SJSA1 (cell line): ENCODE measurements at regions not wholly inside any gene's neighbourhood (a gene's known extent, or its start where the extent isn't known, plus 50 kb on each side); places are given as distances from the start of the nearest gene placed in this dataset.

Experiments
- DNase-seq, 2 experiments: peaks; one replicate each; pipeline ENCODE4 v3.0.0-alpha.2; 2015 to 2020; ENCODE audit warnings: low spot score in 2 of 2, low read depth in 1 of 2
- H3K27ac ChIP-seq: fragments of 250-450 bp; sonication (Bioruptor Pico); 2 replicates; pipeline ENCODE4 v1.5.1; 2020; ENCODE audit warnings: mild to moderate bottlenecking, moderate library complexity
- H3K27me3 ChIP-seq: fragments of 250-450 bp; sonication (Bioruptor Pico); replicated peaks from 2 replicates; pipeline ENCODE4 v1.5.1; 2020; ENCODE audit warnings: mild to moderate bottlenecking, moderate library complexity
- H3K36me3 ChIP-seq: fragments of 250-450 bp; sonication (Bioruptor Pico); 2 replicates; pipeline ENCODE4 v1.5.1; 2020; ENCODE audit warnings: mild to moderate bottlenecking
- H3K4me1 ChIP-seq: fragments of 250-450 bp; sonication (Bioruptor Pico); replicated peaks from 2 replicates; pipeline ENCODE4 v1.6.1; 2021; ENCODE audit warnings: mild to moderate bottlenecking
- H3K4me3 ChIP-seq: fragments of 250-450 bp; sonication (Bioruptor Pico); 2 replicates; pipeline ENCODE4 v1.5.1; 2020; ENCODE audit warnings: mild to moderate bottlenecking
- H3K9me3 ChIP-seq: fragments of 250-450 bp; sonication (Bioruptor Pico); replicated peaks from 2 replicates; pipeline ENCODE4 v1.5.1; 2020; ENCODE audit warnings: mild to moderate bottlenecking

- no peak overlapping the region for H3K4me3 ChIP-seq
- H3K36me3 ChIP-seq, result no peaks in the 10 kb centered on the region
- no peak for DNase-seq
- no peaks in the 10 kb centered on the region for H3K9me3 ChIP-seq
- H3K4me1 ChIP-seq, result no peaks in the 10 kb centered on the region
- H3K27ac ChIP-seq, result no peak overlapping the region
- H3K27me3 ChIP-seq, result no peaks in the 10 kb centered on the region
Measured at GRCh38 chr10:83678850-83679249, 460.5 kb upstream of the GHITM start.

GRCh38 chr10:83680470-83680891 lies 458.8 kb upstream of the GHITM start:
- H3K4me1 ChIP-seq, result no peaks in the 10 kb centered on the region
- no peak overlapping the region for H3K4me3 ChIP-seq
- no peak overlapping the region for H3K27ac ChIP-seq
- no peaks in the 10 kb centered on the region for H3K9me3 ChIP-seq
- no peak for DNase-seq
- no peaks in the 10 kb centered on the region for H3K36me3 ChIP-seq
- H3K27me3 ChIP-seq, result no peaks in the 10 kb centered on the region

- no peaks in the 10 kb centered on the region for H3K27me3 ChIP-seq
- H3K4me1 ChIP-seq, result no peaks in the 10 kb centered on the region
- DNase-seq, result no peak
- no peak overlapping the region for H3K27ac ChIP-seq
- no peaks in the 10 kb centered on the region for H3K36me3 ChIP-seq
- H3K9me3 ChIP-seq, result no peaks in the 10 kb centered on the region
- H3K4me3 ChIP-seq, result no peak overlapping the region
Measured at GRCh38 chr10:83682414-83682813, 456.9 kb upstream of the GHITM start.

GRCh38 chr10:83685458-83685857 lies 453.9 kb upstream of the GHITM start:
- no peaks in the 10 kb centered on the region for H3K9me3 ChIP-seq
- no peaks in the 10 kb centered on the region for H3K36me3 ChIP-seq
- no peak for DNase-seq
- no peak overlapping the region for H3K27ac ChIP-seq
- no peak overlapping the region for H3K4me3 ChIP-seq
- no peaks in the 10 kb centered on the region for H3K4me1 ChIP-seq
- no peaks in the 10 kb centered on the region for H3K27me3 ChIP-seq

- Histone ChIP-seq H3K27me3 (no peaks in the 10 kb centered on the region), H3K9me3 (no peaks in the 10 kb centered on the region), H3K36me3 (no peaks in the 10 kb centered on the region), H3K27ac (no peak overlapping the region), H3K4me1 (no peaks in the 10 kb centered on the region), H3K4me3 (no peak overlapping the region)
- DNase-seq, result no peak
Measured at GRCh38 chr10:83691791-83692596, 447.3 kb upstream of the GHITM start.

- no peak for DNase-seq
- Histone ChIP-seq H3K27ac (no peak overlapping the region), H3K36me3 (no peaks in the 10 kb centered on the region), H3K4me1 (no peaks in the 10 kb centered on the region), H3K9me3 (no peaks in the 10 kb centered on the region), H3K27me3 (no peaks in the 10 kb centered on the region), H3K4me3 (no peak overlapping the region)
Measured at GRCh38 chr10:83698899-83699298, 440.4 kb upstream of the GHITM start.

- H3K9me3 ChIP-seq, result no peaks in the 10 kb centered on the region
- no peak overlapping the region for H3K4me3 ChIP-seq
- DNase-seq, result no peak
- no peak overlapping the region for H3K27ac ChIP-seq
- no peaks in the 10 kb centered on the region for H3K36me3 ChIP-seq
- no peaks in the 10 kb centered on the region for H3K27me3 ChIP-seq
- no peaks in the 10 kb centered on the region for H3K4me1 ChIP-seq
Measured at GRCh38 chr10:83701799-83702198, 437.5 kb upstream of the GHITM start.

GRCh38 chr10:83702731-83703130 lies 436.6 kb upstream of the GHITM start:
- Histone ChIP-seq H3K9me3 (no peaks in the 10 kb centered on the region), H3K4me1 (no peaks in the 10 kb centered on the region), H3K27me3 (no peaks in the 10 kb centered on the region), H3K27ac (no peak overlapping the region), H3K4me3 (no peak overlapping the region), H3K36me3 (no peaks in the 10 kb centered on the region)
- no peak for DNase-seq

GRCh38 chr10:83706120-83706519 lies 433.2 kb upstream of the GHITM start:
- no peaks in the 10 kb centered on the region for H3K27me3 ChIP-seq
- H3K4me3 ChIP-seq, result no peak overlapping the region
- H3K36me3 ChIP-seq, result no peaks in the 10 kb centered on the region
- H3K4me1 ChIP-seq, result no peaks in the 10 kb centered on the region
- H3K27ac ChIP-seq, result no peak overlapping the region
- H3K9me3 ChIP-seq, result no peaks in the 10 kb centered on the region
- no peak for DNase-seq

- Histone ChIP-seq H3K4me3 (no peak overlapping the region), H3K27me3 (no peaks in the 10 kb centered on the region), H3K36me3 (no peaks in the 10 kb centered on the region), H3K27ac (no peak overlapping the region), H3K4me1 (no peaks in the 10 kb centered on the region), H3K9me3 (no peaks in the 10 kb centered on the region)
- no peak for DNase-seq
Measured at GRCh38 chr10:83706952-83707582, 432.2 kb upstream of the GHITM start.

GRCh38 chr10:83713423-83713822 lies 425.9 kb upstream of the GHITM start:
- DNase-seq, result no peak
- H3K4me3 ChIP-seq, result no peak overlapping the region
- H3K27ac ChIP-seq, result no peak overlapping the region
- H3K36me3 ChIP-seq, result no peaks in the 10 kb centered on the region
- no peaks in the 10 kb centered on the region for H3K4me1 ChIP-seq
- H3K27me3 ChIP-seq, result no peaks in the 10 kb centered on the region
- no peaks in the 10 kb centered on the region for H3K9me3 ChIP-seq

GRCh38 chr10:83723080-83723479 lies 416.2 kb upstream of the GHITM start:
- H3K36me3 ChIP-seq, result no peaks in the 10 kb centered on the region
- no peak for DNase-seq

GRCh38 chr10:83724471-83725241 lies 414.7 kb upstream of the GHITM start:
- no peaks in the 10 kb centered on the region for H3K4me1 ChIP-seq
- no peak overlapping the region for H3K4me3 ChIP-seq
- H3K36me3 ChIP-seq, result no peaks in the 10 kb centered on the region
- no peaks in the 10 kb centered on the region for H3K27me3 ChIP-seq
- DNase-seq, result no peak
- no peaks in the 10 kb centered on the region for H3K9me3 ChIP-seq
- no peak overlapping the region for H3K27ac ChIP-seq

More at GRCh38 chr10:83723080-83723479, 416.2 kb upstream of the GHITM start:
- Histone ChIP-seq H3K9me3 (no peaks in the 10 kb centered on the region), H3K27ac (no peak overlapping the region), H3K4me1 (no peaks in the 10 kb centered on the region), H3K4me3 (no peak overlapping the region), H3K27me3 (no peaks in the 10 kb centered on the region)

GRCh38 chr10:83725567-83725966 lies 413.7 kb upstream of the GHITM start:
- H3K4me1 ChIP-seq, result no peaks in the 10 kb centered on the region
- H3K9me3 ChIP-seq, result no peaks in the 10 kb centered on the region
- H3K4me3 ChIP-seq, result no peak overlapping the region
- no peak for DNase-seq
- no peaks in the 10 kb centered on the region for H3K27me3 ChIP-seq
- no peaks in the 10 kb centered on the region for H3K36me3 ChIP-seq
- no peak overlapping the region for H3K27ac ChIP-seq
